Kidney capillary endothelial cell (primary cell): ENCODE measurements at regions not wholly inside any gene's neighbourhood (a gene's known extent, or its start where the extent isn't known, plus 50 kb on each side); places are given as distances from the start of the nearest gene placed in this dataset.
A peak's percentile ranks its signal among the peaks of the same experiment; 100 is the strongest.
"Not testable (repeated sequence)": the region's sequence is repeated elsewhere in the genome, so short reads cannot be mapped to it uniquely, and the experiment has no call there.

Experiments
- DNase-seq: peaks from one replicate; pipeline ENCODE4 v3.0.0-alpha.2; 2018; ENCODE audit warnings: low spot score

DNA sequence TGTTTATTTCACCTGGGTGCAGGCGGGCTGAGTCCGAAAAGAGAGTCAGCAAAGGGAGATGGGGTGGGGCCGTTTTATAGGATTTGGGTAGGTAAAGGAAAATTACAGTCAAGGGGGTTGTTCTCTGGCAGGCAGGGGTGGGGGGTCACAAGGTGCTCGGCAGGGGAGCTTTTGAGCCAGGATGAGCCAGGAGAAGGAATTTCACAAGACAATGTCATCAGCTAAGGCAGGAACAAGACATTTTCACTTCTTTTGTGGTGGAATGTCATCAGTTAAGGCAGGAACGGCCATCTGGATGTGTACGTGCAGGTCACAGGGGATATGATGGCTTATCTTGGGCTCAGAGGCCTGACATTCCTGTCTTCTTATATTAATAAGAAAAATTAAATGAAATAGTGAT, 115.8 kb upstream of the KCNJ3 start:
- DNase-seq = not testable (repeated sequence)

DNA sequence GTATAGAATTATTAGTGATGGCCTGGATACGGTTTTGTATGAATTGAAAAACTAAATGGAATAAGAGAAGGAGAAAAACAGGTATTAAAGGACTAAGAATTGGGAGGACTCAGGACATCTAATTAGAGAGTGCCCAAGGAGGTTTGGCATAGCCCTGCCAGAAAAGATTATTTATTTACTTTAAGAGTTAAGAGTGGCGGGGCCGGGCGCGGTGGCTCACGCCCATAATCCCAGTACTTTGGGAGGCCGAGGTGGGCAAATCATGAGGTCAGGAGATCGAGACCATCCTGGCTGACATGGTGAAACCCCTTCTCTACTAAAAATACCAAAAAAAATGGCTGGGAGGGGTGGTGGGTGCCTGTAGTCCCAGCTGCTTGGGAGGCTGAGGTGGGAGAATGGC, 115.2 kb upstream of the KCNJ3 start:
- not testable (repeated sequence) for DNase-seq

DNA sequence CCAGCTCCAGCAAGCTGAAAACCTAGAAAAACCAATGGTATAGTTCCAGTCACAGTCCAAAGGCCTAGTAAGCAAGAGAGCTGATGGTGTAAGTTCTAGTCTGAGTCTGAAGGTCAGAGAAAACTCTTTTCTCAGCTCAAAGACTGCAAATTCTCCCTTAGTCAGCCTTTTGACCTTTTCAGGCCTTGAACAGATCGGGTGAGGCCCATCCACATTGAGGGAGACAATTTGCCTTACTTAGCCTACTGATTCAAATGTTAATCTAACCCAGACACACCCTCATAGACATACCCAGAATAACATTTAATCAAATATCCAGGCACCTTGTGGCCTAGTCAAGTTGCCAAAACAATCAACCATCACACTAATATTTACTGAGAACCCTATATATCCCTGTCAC, 110.8 kb upstream of the KCNJ3 start:
- no peak for DNase-seq

DNA sequence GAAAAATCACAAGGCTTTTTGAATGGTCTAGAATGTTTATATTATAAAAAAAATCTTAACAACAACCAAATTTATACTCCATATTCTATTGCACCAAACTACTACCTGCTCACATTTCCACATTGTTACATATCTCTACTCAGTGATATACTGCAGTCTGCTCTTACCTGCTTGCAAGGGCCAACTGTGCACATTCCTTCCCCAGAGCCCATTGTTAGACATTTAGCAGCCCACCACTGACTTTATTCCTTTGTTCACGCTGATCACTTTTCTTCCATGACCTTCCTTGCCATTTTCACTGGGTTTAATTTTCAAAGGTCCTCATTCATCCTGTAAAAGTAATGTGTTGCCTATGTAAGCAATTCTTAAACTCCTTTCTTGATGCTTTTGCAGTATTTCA, 109.7 kb upstream of the KCNJ3 start:
- no peak for DNase-seq

DNA sequence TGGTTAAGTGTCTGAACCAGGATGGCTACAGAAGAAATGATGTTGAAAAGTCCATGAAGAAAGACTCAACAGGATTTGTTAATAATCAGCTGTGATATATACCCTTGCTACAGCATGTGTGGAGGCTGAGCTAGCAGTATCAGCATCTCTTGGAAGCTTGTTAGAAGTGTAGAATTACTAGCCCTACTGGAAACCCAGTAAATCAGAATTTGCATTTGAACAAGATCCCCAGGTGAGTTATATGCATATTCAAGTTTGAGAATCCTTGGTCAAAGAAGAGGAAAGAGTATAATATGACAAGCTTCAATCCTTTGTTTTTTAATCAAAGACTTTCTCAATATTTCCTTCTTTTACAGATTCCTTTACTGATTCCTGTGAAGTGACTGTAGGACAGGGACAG, 109.0 kb upstream of the KCNJ3 start:
- DNase-seq = no peak

DNA sequence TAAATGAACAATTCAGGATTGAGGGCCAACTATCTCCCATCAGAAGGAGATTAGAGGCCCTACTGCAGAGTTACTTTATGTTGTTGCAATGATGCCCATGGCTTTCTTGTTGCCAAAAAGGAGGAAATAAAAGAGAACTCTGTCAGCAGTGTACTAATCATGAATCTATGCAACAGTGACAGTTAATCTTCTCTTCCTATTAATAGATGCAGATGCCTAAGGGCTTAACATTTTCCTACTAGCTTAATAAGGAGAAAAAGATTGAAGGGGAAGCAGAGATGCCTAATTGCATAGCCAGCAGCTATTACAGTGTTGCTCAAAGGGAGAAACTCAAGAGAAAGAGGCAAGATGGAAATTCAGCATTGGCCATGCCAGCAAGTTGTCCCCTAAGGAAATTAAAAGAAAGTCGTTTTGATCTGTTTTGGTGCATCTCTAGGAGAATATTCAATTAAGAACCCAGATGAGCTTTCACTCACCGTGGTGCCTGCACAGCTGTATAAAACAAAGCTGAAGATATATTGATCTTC, 107.1 kb upstream of the KCNJ3 start:
- DNase-seq = no peak

DNA sequence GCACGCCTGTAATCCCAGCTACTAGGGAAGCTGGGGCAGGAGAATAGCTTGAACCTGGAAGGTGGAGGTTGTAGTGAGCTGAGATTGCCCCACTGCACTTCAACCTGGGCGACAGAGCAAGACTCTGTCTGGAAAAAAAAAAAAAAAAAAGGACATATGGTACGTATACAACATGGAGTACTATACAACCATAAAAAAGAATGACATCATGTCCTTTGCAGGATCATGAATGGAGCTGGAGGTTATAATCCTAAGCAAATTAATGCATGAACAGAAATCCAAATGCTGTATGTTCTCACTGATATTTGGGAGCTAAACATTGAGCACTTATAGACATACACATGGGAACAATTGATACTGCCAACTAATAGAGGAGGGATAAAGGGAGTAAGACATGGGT, 99.3 kb upstream of the KCNJ3 start:
- no peak for DNase-seq

DNA sequence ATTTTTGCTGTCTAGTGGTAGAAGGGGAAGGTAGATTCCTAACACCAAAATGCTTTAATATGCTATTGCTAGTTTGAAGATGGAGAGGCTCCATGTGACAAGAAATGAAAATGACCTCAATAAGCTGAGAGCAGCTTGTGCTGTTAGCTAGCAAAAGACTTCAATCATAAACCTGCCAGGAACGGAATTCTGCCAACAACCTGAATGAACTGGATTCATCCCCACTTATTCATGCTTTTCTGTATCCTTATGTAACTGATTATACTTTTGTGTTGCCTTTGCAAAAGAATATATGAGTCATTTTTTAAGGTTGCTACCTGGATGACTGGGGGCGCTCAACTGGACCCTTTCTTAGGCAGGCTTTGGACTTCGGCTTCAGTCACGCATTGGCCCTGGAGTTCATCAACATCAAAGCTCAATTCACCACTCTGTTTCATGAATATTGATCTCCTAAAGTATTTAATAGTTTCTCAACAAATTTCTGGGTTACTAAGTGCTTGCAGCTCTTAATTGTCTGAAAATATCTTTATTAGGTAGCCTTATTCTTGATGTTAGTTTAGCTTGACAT, 97.5 kb upstream of the KCNJ3 start:
- no peak for DNase-seq

DNA sequence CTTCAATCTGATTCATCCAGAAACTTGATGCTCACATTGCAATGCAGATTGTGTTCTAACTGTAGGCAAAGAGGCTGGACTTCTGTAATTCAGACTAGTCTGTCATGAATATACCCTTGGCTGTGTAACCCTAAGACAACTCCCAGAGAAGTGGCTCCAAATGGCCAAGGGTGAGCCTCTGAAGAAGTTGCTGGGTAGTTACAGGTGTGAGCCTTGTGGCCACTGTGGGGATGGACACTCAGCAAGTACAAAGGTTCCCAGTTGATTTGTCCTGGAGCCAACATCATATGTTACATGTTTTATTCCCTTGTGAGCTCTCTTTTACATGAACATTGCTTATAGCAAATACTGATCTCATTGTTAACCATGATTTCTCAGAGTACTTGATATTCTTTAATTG, 94.8 kb upstream of the KCNJ3 start:
- no peak for DNase-seq

DNA sequence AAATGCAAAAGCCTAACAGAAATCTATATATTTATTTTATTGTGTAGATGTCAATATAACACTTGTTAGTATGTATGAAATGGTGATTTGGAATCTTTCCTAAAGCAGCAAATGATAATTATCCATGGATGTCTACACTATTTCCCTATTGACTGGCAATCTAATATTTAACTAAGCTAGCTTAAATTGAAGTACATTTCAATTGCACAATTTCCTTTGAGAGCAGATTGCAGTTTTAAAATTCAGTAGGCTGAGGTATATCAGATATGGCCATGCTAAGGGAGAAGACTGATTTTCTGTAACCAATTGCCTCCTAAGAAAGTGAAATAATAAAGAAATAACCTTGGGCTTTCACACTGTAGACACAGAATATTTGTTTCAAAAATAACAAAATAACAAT, 90.1 kb upstream of the KCNJ3 start:
- no peak for DNase-seq

DNA sequence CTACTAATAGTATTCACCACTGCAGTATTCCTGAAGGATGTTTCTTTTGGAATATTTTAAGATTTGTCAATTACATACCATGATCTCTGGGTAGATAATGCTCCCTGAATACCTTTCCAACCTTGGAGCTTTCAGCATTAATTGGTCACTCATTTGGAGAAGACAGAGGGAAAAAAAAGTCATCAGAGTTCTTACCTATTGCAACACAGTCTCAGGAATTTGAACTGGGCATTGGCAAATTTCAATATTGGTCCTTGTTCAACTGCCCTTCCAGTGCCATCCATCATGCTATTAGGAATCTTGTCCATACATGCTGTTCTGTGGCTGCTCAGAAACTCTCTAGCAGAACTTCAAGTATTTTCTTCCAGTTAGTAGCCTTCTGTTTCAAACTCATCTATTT, 83.6 kb upstream of the KCNJ3 start:
- DNase-seq = no peak

DNA sequence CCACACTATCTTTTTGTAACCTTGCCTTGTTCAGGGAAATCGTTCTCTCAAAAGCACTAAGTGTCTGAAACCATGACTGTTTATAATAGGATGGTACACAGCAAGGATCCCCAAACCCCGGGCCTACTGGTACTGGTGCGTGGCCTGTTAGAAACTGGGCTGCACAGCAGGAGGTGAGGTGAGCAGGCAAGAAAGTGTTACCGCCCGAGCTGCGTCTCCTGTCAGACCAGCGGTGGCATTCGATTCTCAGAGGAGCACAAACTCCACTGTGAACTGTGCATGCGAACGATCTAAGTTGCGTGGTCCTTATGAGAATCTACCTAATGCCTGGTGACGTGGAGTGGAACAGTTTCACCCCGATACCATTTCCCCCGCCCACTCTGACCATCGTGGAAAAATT, 81.8 kb upstream of the KCNJ3 start:
- DNase-seq = no peak

DNA sequence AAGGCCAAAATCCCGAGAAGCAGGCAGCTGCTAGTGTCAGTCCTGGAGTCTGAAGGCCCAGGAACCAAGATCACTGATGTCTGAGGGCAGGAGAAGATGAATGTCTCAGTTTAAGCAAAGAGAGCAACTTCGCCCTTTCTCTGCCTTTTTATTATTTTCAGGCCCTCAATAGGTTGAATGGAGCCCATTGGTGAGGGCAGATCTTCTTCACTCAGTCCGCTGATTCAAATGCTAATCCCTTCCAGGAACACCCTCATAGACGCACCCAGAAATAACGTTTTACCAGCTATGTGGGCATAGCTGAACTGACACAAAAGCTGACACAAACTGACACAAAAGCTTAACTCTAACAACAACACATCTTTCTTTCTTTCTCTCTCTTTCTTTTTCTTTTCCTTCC, 78.0 kb upstream of the KCNJ3 start:
- DNase-seq = no peak

DNA sequence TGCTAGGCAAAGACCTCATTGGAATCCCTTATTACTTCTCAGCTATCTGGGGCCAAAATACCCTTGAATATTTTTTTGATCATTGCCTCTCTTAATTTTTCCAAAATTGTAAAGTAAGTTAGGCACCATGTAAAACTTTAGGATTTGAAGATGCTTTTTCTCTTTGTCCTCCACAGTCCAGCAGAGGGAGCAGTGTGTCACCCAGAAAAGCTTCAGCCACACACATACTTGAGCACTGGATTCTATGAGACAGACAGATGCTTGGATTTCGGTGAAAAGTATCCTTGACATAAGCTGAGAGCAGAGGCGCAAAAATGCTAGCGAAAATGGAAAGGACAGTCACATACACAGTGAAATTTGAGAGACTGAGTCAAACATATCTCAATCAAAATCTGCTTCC, 74.7 kb upstream of the KCNJ3 start:
- DNase-seq = peak; percentile 49

DNA sequence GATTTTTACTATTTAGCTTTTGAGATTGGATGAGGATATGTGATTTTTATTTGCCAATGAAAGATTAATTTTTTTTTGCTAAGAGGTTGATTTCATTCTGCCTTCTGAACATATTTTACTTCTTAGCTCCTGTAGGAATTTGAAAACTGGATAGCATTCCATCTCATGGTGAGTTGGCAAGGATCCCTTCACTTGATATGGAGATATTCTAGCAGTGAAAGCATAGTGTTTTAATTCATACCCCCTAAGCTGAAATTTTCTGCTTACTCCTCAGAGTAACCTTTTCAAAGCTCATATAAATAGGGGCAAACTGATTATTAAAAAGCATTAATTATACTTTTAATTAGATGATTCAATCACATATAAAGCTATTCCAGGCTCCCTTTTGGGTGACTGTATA, 61.0 kb upstream of the KCNJ3 start:
- DNase-seq = no peak

DNA sequence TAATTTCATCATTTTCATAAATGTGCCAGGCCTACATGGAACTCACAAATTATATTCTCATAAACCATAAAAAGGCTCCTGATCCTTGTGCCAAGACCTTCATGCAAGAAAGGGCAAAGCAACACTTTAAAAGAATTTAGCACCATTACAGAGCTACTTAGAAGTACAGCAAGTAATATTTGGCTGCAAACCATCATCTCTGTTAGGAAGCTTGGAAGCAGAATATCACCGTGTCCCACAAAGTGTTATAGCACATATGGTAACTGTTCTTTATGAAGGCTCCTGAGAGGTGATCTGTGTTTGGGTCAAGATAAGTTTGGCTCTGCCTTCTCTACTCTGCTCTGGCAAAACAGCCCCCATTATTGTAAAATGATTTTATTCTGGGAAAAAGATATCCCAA, 59.7 kb upstream of the KCNJ3 start:
- DNase-seq = no peak

DNA sequence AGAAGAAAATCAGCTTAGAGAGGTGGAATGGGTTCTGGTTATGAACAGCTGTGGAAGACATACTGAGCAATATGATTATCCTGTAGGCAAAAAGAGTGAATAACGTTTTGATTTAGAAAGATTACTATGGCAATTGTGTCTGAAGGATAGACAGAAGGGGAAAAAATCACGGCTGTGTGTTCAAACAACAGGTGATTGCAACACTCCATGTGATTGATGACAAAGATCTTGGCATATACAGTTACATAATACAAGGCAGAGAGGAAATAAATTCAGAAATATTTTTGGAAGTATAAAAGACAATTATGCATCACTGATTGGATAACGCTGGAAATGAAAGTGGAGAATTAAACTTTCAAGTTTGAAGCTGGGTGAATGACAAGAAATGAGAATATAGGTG, 58.5 kb upstream of the KCNJ3 start:
- no peak for DNase-seq
